ENCODE measurements at regions not wholly inside any gene's neighbourhood (a gene's known extent, or its start where the extent isn't known, plus 50 kb on each side); places are given as distances from the start of the nearest gene placed in this dataset.

DNA sequence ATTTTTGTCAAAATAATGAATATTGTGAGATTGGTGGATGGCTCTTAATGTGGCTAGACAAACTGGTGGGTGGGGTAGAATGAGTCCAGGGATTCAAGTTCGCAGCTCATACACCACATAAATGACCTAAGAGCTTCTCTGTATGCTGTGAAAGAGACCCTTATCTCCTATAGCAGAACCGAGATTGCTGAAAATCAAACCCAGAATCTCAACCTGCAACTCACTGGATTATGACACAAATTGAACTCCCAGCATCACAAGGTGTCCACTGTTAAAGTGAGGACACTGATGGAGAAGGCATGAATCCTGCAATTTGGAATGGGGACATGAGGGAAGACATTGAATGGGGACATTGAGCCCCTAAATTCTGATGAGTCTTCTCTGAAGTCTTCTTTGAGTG, 51.3 kb upstream of the CNKSR3 start:
- no peak overlapping the region for H3K27ac ChIP-seq
- TF ChIP-seq, protein P1, sequence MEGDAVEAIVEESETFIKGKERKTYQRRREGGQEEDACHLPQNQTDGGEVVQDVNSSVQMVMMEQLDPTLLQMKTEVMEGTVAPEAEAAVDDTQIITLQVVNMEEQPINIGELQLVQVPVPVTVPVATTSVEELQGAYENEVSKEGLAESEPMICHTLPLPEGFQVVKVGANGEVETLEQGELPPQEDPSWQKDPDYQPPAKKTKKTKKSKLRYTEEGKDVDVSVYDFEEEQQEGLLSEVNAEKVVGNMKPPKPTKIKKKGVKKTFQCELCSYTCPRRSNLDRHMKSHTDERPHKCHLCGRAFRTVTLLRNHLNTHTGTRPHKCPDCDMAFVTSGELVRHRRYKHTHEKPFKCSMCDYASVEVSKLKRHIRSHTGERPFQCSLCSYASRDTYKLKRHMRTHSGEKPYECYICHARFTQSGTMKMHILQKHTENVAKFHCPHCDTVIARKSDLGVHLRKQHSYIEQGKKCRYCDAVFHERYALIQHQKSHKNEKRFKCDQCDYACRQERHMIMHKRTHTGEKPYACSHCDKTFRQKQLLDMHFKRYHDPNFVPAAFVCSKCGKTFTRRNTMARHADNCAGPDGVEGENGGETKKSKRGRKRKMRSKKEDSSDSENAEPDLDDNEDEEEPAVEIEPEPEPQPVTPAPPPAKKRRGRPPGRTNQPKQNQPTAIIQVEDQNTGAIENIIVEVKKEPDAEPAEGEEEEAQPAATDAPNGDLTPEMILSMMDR (conservative IDR thresholded peaks at IDR 0.05) = no peak

DNA sequence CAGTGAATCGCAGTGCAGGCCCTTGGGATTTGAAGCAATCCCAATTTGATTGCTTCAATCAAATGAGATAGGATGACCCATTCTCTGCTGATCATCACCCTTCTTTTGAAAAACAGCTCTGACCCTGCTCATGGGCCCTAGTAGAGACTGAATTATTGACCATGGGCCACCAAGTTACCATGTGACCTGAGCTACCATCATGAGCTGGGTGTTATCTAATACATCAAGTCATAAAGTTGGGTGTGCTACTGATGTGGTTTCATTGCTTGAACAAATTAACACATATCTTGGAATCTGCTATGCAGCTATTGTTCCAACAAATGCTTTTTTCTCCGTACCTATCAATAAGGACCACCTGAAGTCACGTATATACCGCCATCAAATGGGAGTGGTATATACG, 54.8 kb upstream of the CNKSR3 start:
- no peak overlapping the region for H3K27ac ChIP-seq
- TF ChIP-seq, protein P1 (conservative IDR thresholded peaks at IDR 0.05) = no peak

DNA sequence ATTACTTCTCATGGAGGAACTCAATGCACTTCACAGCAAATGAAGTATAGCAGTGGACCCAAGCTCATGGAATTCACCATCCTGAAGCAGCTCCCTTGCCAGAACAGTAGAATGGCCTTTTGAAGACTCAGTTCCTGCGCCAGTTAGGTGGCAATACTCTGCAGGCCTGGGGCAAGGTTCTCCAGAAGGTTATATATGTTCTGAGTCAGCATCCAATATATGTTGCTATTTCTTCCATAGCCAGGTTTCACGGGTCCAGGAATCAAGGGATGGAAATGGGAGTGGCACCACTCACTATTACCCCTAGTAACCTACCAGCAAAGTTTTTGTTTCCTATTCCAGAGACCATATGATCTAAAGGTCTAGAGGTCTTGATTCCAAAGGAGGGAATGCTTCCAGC, 56.4 kb upstream of the CNKSR3 start:
- no peak overlapping the region for H3K27ac ChIP-seq
- TF ChIP-seq, protein P1 (conservative IDR thresholded peaks at IDR 0.05) = no peak

DNA sequence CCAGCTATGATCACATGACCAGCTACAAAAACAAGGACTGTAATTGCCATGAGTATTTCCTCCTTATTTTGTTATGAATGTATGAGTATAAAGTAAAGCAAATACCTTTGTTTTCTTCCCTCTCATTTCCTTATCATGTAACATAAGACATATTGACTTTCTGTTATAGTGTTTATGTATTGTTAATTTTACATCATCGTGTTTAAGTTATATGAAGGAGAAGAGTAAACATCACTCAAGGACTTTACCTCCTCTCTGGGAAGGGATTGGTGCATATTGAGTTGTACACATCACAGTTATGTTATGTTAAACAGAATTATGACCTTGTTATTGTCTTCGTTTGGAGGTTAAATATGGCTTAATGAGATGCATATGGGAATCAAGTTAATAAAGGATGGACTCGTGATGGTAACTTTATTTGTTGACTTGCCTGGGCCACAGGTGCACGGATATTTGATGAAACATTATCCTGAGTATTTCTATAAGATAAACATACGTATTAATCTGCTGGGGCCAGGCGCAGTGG, 57.3 kb upstream of the CNKSR3 start:
- TF ChIP-seq, protein P1 (conservative IDR thresholded peaks at IDR 0.05) = no peak
- H3K27ac ChIP-seq = no peak overlapping the region

DNA sequence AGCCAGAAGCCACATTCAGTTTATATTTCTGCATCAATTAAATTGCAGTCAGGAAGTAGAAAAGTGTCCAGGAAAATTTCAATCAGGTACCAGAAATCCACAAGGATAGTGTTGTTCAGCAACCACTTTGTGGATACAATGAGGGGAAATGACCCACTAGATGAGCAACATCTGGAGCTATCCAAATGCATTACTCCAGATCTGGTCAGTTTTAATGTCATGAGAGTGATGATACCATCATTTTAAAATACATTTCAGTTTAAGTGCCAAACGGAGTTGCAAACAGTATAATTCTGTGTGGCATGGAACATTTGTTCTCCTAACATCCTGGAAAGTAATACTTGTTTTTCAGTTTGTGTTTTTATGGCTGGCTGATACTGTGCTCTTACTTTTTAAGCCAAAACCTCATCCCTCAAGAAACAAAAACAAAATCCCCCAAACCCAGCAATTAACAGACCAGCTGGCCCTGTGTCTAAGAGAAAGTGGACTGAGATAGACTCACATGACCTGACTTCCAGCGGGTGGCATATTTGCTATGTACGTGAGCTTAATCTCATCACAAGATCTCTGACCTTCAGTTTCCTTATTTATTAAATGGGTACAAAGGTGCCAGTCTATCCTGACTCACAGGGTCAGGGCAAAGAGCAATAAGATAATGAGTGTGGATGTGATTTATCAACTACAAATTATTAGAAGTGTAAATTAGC, 58.8 kb upstream of the CNKSR3 start:
- TF ChIP-seq, protein P1 (conservative IDR thresholded peaks at IDR 0.05) = no peak
- H3K27ac ChIP-seq = peak overlapping the region; percentile 39

DNA sequence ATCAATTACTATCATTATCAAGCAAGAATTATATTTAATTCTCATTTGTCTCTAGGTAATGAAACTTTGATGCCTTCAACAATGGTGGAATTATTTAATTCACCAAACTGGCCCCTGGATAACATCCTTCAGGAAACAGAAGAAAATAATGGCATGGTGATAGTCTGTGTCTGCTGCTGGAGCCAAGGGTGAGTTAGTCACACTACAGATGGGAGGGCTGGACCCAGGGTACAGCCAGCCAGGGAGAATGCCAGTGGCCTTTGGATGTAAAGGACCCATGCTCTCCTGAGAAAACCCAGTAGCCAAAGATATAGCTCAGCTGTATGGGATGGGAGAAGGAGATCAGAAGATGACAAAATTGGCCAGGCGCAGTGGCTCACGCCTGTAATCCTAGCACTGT, 60.0 kb upstream of the CNKSR3 start:
- no peak overlapping the region for H3K27ac ChIP-seq
- TF ChIP-seq, protein P1 (conservative IDR thresholded peaks at IDR 0.05) = no peak

DNA sequence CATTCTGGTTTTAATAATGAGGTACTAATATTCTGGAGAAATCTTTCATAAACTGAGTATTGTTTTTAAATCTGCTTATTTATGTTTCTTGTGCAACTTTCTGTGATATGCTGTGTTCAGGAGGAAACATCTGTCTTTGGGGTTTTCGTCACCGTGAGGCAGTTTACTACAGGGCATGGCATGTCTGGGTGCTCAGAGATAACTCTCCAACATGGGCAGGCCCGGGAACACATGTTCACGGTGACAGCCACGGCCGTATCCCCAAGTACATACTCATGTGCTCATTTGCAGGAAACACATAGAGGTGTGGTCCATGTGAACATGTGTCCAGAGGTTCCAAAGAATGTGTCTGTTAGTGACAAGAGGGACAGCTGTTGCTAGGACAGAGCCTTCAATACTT, 62.1 kb upstream of the CNKSR3 start:
- TF ChIP-seq, protein P1 (conservative IDR thresholded peaks at IDR 0.05) = no peak

More for the DNA sequence above, 62.1 kb upstream of the CNKSR3 start:
- no peak overlapping the region for H3K27ac ChIP-seq

Data from VCaP (cell line).